ENCODE measurements at regions not wholly inside any gene's neighbourhood (a gene's known extent, or its start where the extent isn't known, plus 50 kb on each side); places are given as distances from the start of the nearest gene placed in this dataset.

- Histone ChIP-seq H3K9ac (no peak overlapping the region), H3F3A (ENCODE audit: low read depth) (no peaks in the 10 kb centered on the region), H3K27ac (no peak overlapping the region), H3K4me2 (no peak overlapping the region), H3K27me3 (no peaks in the 10 kb centered on the region), H3K36me3 (no peaks in the 10 kb centered on the region), H4K20me1 (ENCODE audit: low read depth) (no peaks in the 10 kb centered on the region), H3K4me1 (no peaks in the 10 kb centered on the region), H3K9me3 (ENCODE audit: low read depth) (no peaks in the 10 kb centered on the region), H3K4me3 (no peak overlapping the region), H3K79me2 (ENCODE audit: low read depth) (no peaks in the 10 kb centered on the region), H2AFZ (replicated peaks) (no peak overlapping the region)
- Mint-ChIP-seq H3K9me3 (peaks cover 13% of the 10 kb centered on the region), H3K4me3 (no peak overlapping the region), H3K27me3 (ENCODE audit: insufficient read depth, low read depth) (peaks cover 2% of the 10 kb centered on the region), H3K36me3 (no peaks in the 10 kb centered on the region), H3K4me1 (peaks cover 15% of the 10 kb centered on the region), H3K27ac (peak overlapping the region; percentile 27)
- DNase-seq (ENCODE audit: low spot score) = no peak
- TF ChIP-seq EZH2 (IDR thresholded peaks at IDR 0.05) = no peak
- no peak for TF ChIP-seq CTCF (IDR thresholded peaks at IDR 0.05)
- no peak for TF ChIP-seq EZH2phosphoT487 (IDR thresholded peaks at IDR 0.05)
These were observed 263.8 kb upstream of the FOXQ1 start for GRCh38 chr6:1047981-1048541.

GRCh38 chr6:1045239-1045638 is 266.7 kb upstream of the FOXQ1 start:
- no peak overlapping the region for H3K27ac Mint-ChIP-seq
- no peak for TF ChIP-seq EZH2phosphoT487 (IDR thresholded peaks at IDR 0.05)
- TF ChIP-seq EZH2 (IDR thresholded peaks at IDR 0.05) = no peak
- TF ChIP-seq CTCF (IDR thresholded peaks at IDR 0.05) = no peak
- H3K27me3 Mint-ChIP-seq (ENCODE audit: insufficient read depth, low read depth) = peaks cover 5% of the 10 kb centered on the region

GRCh38 chr6:1044040-1044836 is 267.7 kb upstream of the FOXQ1 start:
- Histone ChIP-seq H3K4me2 (no peak overlapping the region), H3K9me3 (ENCODE audit: low read depth) (no peaks in the 10 kb centered on the region), H4K20me1 (ENCODE audit: low read depth) (no peaks in the 10 kb centered on the region), H3K36me3 (no peaks in the 10 kb centered on the region), H3K79me2 (ENCODE audit: low read depth) (no peaks in the 10 kb centered on the region), H3K9ac (no peak overlapping the region), H3K27me3 (no peaks in the 10 kb centered on the region), H3F3A (ENCODE audit: low read depth) (no peaks in the 10 kb centered on the region), H2AFZ (replicated peaks) (no peak overlapping the region), H3K4me3 (no peak overlapping the region), H3K4me1 (no peaks in the 10 kb centered on the region), H3K27ac (no peak overlapping the region)
- Mint-ChIP-seq H3K27me3 (ENCODE audit: insufficient read depth, low read depth) (peaks cover 5% of the 10 kb centered on the region), H3K36me3 (peaks cover 3% of the 10 kb centered on the region), H3K4me3 (no peak overlapping the region), H3K27ac (no peak overlapping the region), H3K4me1 (peaks cover 20% of the 10 kb centered on the region), H3K9me3 (peaks cover 13% of the 10 kb centered on the region)
- no peak for DNase-seq (ENCODE audit: low spot score)
- TF ChIP-seq EZH2 (IDR thresholded peaks at IDR 0.05) = no peak
- TF ChIP-seq EZH2phosphoT487 (IDR thresholded peaks at IDR 0.05) = no peak
- TF ChIP-seq CTCF (IDR thresholded peaks at IDR 0.05) = no peak

More at GRCh38 chr6:1045239-1045638, 266.7 kb upstream of the FOXQ1 start:
- Histone ChIP-seq H3K27me3 (no peaks in the 10 kb centered on the region), H2AFZ (replicated peaks) (no peak overlapping the region), H3K4me2 (no peak overlapping the region), H3F3A (ENCODE audit: low read depth) (no peaks in the 10 kb centered on the region), H3K9me3 (ENCODE audit: low read depth) (no peaks in the 10 kb centered on the region), H3K4me1 (no peaks in the 10 kb centered on the region), H3K4me3 (no peak overlapping the region), H3K27ac (no peak overlapping the region), H3K36me3 (no peaks in the 10 kb centered on the region), H4K20me1 (ENCODE audit: low read depth) (no peaks in the 10 kb centered on the region), H3K79me2 (ENCODE audit: low read depth) (no peaks in the 10 kb centered on the region), H3K9ac (no peak overlapping the region)
- Mint-ChIP-seq H3K9me3 (peaks cover 13% of the 10 kb centered on the region), H3K4me1 (peaks cover 20% of the 10 kb centered on the region), H3K4me3 (no peak overlapping the region), H3K36me3 (peaks cover 3% of the 10 kb centered on the region)
- DNase-seq (ENCODE audit: low spot score) = no peak
